ENCODE measurements at regions not wholly inside any gene's neighbourhood (a gene's known extent, or its start where the extent isn't known, plus 50 kb on each side); places are given as distances from the start of the nearest gene placed in this dataset.

DNA sequence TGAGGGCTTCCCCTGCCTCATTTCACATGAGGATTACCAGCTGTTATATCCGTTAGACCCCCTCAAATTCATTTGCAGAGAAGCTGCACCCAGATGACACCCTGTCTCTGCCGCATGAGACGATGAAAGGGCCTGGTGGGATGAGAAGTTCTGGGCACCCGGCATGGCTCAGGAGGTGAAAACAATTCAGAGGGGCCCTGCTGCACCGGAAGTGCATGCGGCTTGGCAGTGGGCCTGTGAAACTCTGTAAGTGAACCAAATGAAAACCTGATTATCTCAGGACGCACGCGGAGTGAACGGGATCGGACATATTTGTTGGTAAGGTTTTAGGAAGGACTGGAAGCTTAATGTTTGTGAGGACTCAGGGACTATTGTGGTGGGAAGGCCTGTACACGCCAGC, 511.2 kb downstream of the TCERG1L start:
- TF ChIP-seq, protein P1, sequence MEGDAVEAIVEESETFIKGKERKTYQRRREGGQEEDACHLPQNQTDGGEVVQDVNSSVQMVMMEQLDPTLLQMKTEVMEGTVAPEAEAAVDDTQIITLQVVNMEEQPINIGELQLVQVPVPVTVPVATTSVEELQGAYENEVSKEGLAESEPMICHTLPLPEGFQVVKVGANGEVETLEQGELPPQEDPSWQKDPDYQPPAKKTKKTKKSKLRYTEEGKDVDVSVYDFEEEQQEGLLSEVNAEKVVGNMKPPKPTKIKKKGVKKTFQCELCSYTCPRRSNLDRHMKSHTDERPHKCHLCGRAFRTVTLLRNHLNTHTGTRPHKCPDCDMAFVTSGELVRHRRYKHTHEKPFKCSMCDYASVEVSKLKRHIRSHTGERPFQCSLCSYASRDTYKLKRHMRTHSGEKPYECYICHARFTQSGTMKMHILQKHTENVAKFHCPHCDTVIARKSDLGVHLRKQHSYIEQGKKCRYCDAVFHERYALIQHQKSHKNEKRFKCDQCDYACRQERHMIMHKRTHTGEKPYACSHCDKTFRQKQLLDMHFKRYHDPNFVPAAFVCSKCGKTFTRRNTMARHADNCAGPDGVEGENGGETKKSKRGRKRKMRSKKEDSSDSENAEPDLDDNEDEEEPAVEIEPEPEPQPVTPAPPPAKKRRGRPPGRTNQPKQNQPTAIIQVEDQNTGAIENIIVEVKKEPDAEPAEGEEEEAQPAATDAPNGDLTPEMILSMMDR (IDR thresholded peaks at IDR 0.05; ENCODE audit: extremely low read depth, missing control alignments), result no peak
- no peak for DNase-seq (ENCODE audit: low spot score)

DNA sequence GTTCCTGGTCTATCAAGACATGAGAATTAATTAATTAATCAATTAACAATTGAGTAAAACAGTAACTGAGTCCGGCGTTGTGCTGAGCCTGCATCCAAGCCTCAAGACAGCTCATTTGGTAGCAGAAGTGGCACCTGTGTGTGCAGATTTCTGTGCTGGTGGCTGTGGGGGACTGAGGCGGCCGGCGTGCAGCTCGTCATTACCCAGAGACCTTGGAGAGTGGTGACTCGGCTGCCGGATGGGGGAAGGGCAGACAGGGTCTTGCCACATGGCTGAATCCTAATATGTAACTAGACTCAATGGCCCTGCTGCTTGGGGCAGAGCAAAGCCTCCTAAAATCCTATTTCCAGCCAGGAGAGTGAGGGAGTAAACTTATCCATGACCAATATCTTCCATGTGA, 510.2 kb downstream of the TCERG1L start:
- TF ChIP-seq, protein P1 (IDR thresholded peaks at IDR 0.05; ENCODE audit: extremely low read depth, missing control alignments), result no peak
- DNase-seq (ENCODE audit: low spot score), result no peak

DNA sequence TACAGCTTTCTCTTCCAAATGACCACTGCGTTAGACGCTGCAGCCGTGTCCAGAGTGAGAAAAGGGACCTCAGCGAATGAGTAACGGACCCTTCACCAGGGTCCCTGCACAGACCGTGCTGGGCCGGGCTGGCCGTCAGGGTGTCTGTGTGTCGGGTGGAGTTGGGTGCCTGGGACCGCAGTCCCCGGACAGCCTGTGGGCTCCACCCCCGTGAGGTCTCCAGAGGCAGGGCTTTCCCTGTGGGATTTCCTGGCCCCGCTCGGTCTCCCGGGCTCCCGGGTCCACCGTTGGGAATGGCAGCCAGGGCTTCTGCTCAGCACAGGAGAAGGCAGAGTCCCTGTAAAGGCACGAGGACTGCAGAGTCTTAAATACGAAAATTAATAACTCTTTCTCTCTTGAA, 509.7 kb downstream of the TCERG1L start:
- TF ChIP-seq, protein P1 (IDR thresholded peaks at IDR 0.05; ENCODE audit: extremely low read depth, missing control alignments), result no peak
- DNase-seq (ENCODE audit: low spot score), result no peak

DNA sequence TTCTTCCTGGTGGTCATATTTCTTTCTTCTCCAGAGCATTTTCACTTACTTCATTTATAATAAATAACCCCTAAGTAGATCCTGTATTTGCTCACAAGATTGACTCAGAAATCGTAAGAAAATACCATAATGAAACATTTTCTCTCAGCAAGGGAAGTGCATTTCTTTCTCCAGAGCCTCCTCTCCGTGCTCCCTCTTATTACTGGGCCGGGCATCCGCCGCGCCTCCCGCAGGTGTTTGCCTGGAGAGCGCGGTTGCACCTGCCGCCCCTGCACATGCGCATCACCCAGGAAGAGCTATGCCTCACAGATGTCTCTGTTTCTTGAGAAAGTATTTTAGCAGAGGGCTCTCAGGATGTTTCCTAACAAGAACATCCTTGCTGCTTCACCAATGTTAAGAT, 509.2 kb downstream of the TCERG1L start:
- DNase-seq (ENCODE audit: low spot score), result no peak
- TF ChIP-seq, protein P1 (IDR thresholded peaks at IDR 0.05; ENCODE audit: extremely low read depth, missing control alignments), result no peak

DNA sequence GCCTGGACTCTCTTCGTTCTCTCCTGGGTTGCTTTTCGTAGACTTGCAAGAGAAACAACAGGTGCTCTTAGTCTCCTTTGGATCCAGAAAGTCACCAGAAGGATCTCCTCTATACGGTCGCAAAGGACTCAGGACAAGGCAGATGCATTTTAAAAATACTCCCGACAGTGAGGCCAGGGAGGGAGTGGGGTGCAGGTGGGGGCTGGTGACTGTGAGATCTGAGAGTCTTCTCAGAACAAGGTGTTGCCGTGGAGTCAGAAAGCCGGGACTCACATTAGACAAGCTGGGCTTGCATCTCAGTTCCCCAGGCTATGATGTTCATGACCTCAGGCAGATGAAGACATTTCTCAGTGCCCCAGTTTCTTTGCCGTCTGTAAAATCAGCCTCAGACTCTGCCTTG, 507.2 kb downstream of the TCERG1L start:
- no peak for DNase-seq (ENCODE audit: low spot score)
- TF ChIP-seq, protein P1 (IDR thresholded peaks at IDR 0.05; ENCODE audit: extremely low read depth, missing control alignments), result no peak

DNA sequence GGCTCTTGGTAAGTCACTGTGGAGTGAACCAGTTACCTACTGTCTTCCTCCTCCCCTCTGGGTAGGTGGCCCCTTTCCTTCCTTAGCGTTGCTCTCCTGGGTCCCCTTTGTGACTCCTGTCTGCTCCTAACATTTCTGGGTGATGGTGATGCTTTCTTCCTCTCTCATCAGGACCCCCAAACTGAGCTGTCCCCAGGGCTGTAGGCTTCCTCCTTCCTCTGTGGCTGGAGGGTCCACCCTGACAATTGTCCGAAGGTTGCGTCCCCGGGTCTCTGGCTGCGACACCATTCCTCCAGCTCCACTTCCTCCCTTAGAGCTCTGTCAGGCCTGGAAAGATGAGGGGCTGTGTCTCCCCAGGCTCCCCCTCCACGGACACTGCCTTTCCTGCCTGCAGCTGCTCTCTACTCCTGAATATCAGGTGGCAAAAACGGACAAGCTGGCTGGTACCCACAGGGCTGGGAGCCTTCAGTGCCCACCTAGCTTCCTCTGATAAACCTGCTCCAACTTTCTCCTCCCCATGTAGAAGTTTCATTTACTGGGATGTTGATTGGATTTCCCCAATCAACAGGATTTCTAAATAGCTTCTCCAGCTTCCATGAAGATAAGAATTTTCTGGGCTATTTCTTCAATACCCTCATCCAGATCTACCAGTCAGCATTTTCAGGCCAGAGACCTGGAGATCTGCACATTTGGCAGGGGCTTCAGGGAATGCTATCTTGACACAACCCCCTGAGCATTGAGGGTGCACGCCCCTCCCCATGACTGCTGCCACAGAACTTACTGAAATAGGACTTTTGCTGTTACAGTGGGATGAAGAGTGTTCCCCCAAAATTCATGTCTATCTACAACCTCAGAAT, 506.5 kb downstream of the TCERG1L start:
- DNase-seq (ENCODE audit: low spot score), result no peak
- TF ChIP-seq, protein P1 (IDR thresholded peaks at IDR 0.05; ENCODE audit: extremely low read depth, missing control alignments), result no peak

DNA sequence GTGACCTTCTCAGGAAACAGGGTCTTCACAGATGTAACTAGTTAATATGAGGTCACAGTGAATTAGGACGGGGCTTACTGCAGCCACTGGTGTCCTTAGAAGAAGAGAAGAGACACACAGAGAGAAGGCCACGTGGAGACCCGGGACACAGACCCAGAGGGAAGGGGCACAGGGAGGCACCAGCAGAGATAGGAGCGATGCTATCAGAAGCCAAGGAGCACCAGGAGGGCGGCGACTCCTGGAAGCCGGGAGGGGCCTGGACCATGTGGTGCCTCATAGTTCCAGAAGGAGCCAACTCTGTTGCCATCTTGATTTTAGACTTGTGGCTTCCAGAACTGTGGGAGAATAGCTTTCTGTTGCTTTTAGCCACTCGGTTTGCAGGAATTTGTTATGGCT, 505.9 kb downstream of the TCERG1L start:
- DNase-seq (ENCODE audit: low spot score), result no peak
- TF ChIP-seq, protein P1 (IDR thresholded peaks at IDR 0.05; ENCODE audit: extremely low read depth, missing control alignments), result no peak
